Fibroblast of lung (primary cell): ENCODE measurements at regions not wholly inside any gene's neighbourhood (a gene's known extent, or its start where the extent isn't known, plus 50 kb on each side); places are given as distances from the start of the nearest gene placed in this dataset.

ENCODE experiments used
- EZH2 ChIP-seq: IDR thresholded peaks from 2 replicates; pipeline ENCODE4 v1.5.1; 2012; ENCODE audit warnings: low read length, control low read depth, mild to moderate bottlenecking; ENCODE audit errors: missing control alignments
- TF ChIP-seq, protein P1 (sequence below), 2 donors: IDR thresholded peaks in 1 of 2; conservative IDR thresholded peaks in 1 of 2; 1 replicate in 1 of 2; 2 replicates in 1 of 2; pipeline ENCODE4 v1.5.1; 2011 to 2012; ENCODE audit warnings: low read length in 2 of 2, control low read depth in 1 of 2, inconsistent platforms in 1 of 2, low read depth in 1 of 2, mild to moderate bottlenecking in 1 of 2

DNA sequence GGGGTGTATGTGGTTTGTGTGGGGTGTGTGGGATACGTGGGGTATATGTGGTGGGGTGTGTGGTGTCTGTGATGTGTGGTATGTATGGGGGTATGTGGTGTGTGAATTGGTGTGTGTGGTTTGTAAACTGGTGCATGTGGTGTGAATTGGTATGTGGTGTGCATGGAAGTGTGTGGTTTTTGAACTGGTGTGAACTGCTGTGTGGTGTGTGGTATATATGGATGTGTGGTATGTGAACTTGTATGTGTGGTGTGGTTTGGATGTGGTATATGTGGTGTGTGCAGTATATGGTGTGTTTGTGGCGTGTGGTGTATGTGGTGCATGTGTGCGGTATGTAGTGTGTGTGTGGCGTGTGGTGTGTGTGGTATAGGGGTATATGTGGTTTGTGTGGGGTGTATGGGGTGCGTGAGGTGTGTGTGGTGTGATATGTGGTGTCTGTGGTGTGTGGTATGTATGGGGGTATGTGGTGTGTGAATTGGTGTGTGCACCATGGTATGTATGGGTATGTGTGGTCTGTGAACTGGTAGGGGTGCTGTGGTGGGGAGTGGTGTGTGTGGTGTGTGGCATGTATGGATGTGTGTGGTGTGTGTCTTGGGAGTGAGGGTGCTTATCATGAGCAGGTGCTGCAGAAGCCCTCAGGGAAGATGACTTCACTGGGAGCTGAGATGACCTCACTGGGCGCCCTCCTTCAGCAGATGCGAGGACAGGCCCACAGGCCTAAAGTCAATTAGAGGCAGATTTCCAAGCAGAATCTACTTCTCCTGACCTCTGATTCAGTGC is 209.6 kb upstream of the TNP1 start:
- TF ChIP-seq, protein P1, sequence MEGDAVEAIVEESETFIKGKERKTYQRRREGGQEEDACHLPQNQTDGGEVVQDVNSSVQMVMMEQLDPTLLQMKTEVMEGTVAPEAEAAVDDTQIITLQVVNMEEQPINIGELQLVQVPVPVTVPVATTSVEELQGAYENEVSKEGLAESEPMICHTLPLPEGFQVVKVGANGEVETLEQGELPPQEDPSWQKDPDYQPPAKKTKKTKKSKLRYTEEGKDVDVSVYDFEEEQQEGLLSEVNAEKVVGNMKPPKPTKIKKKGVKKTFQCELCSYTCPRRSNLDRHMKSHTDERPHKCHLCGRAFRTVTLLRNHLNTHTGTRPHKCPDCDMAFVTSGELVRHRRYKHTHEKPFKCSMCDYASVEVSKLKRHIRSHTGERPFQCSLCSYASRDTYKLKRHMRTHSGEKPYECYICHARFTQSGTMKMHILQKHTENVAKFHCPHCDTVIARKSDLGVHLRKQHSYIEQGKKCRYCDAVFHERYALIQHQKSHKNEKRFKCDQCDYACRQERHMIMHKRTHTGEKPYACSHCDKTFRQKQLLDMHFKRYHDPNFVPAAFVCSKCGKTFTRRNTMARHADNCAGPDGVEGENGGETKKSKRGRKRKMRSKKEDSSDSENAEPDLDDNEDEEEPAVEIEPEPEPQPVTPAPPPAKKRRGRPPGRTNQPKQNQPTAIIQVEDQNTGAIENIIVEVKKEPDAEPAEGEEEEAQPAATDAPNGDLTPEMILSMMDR (conservative IDR thresholded peaks at IDR 0.05 in 1 of 2, IDR thresholded peaks at IDR 0.05 in 1 of 2; ENCODE audit: low read depth in 1 of 2, low read length in 2 of 2): no peak
- TF ChIP-seq EZH2: no peak
